ENCODE measurements at regions not wholly inside any gene's neighbourhood (a gene's known extent, or its start where the extent isn't known, plus 50 kb on each side); places are given as distances from the start of the nearest gene placed in this dataset.

DNA sequence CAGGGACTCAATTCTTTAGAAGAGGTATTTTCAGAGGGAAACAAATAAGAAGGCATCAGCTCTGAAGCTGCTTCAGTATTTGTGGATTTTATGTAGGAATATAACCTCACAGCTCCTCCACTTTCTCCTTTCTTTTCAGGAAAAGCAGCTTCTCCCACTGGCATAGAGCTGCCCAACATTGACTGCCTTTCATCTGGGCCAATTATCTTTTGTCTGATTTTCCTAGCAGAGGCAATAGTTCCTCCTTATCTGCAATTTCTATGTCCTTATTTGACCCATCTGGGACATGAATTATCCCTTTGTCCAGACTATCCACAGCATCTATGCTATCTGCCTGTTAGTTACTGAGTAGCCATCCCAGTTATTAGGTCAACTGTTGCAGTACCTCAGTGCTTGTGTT lies 1671.2 kb upstream of the ACO1 start:
- TF ChIP-seq, protein P1, sequence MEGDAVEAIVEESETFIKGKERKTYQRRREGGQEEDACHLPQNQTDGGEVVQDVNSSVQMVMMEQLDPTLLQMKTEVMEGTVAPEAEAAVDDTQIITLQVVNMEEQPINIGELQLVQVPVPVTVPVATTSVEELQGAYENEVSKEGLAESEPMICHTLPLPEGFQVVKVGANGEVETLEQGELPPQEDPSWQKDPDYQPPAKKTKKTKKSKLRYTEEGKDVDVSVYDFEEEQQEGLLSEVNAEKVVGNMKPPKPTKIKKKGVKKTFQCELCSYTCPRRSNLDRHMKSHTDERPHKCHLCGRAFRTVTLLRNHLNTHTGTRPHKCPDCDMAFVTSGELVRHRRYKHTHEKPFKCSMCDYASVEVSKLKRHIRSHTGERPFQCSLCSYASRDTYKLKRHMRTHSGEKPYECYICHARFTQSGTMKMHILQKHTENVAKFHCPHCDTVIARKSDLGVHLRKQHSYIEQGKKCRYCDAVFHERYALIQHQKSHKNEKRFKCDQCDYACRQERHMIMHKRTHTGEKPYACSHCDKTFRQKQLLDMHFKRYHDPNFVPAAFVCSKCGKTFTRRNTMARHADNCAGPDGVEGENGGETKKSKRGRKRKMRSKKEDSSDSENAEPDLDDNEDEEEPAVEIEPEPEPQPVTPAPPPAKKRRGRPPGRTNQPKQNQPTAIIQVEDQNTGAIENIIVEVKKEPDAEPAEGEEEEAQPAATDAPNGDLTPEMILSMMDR (IDR thresholded peaks at IDR 0.05), result no peak
- no peak for TF ChIP-seq POLR2A (IDR thresholded peaks at IDR 0.05)
- TF ChIP-seq POLR2AphosphoS5 (IDR thresholded peaks at IDR 0.05), result no peak

Measured in prostate gland (tissue), 2 donors.